ENCODE measurements at regions not wholly inside any gene's neighbourhood (a gene's known extent, or its start where the extent isn't known, plus 50 kb on each side); places are given as distances from the start of the nearest gene placed in this dataset.
"Not testable (repeated sequence)": the region's sequence is repeated elsewhere in the genome, so short reads cannot be mapped to it uniquely, and the experiment has no call there.

- peaks cover 0 to 11% (median 8%) of the 10 kb centered on the region in 3 donors for H3K36me3 ChIP-seq
- DNase-seq; H3K27me3 ChIP-seq; H3K4me3 ChIP-seq; intact Hi-C loops (cut with DNase I; ENCODE audit: low total_unique reads); H3K27ac ChIP-seq; H3K4me1 ChIP-seq: not testable (repeated sequence)
- H3K9me3 ChIP-seq = peaks cover 0 to 50% (median 7%) of the 10 kb centered on the region in 3 donors
Observed at GRCh38 chr19:34620134-34620533, 56.8 kb downstream of the SCGB2B2 start.

DNA sequence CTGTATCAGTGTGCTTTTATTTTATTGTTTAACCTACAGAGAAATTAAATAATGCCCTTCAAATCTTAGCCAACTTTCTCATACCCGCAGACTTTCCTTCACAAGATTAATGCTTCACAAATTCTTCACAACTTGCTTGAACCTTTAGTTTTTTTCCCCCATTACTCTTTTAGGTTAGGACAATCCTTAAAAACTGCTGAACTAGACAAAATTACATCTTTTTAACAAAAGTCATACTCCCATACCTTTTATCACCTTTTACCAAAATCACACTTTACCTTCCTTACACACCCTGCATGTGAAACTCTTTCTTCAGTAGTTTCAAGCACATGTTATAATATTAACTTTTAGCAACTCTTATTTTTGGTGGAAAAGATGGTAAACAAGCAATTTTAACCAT lies 58.5 kb downstream of the SCGB2B2 start:
- intact Hi-C loops (cut with DNase I; ENCODE audit: low total_unique reads) = no loop called here
- TF ChIP-seq, protein P1, sequence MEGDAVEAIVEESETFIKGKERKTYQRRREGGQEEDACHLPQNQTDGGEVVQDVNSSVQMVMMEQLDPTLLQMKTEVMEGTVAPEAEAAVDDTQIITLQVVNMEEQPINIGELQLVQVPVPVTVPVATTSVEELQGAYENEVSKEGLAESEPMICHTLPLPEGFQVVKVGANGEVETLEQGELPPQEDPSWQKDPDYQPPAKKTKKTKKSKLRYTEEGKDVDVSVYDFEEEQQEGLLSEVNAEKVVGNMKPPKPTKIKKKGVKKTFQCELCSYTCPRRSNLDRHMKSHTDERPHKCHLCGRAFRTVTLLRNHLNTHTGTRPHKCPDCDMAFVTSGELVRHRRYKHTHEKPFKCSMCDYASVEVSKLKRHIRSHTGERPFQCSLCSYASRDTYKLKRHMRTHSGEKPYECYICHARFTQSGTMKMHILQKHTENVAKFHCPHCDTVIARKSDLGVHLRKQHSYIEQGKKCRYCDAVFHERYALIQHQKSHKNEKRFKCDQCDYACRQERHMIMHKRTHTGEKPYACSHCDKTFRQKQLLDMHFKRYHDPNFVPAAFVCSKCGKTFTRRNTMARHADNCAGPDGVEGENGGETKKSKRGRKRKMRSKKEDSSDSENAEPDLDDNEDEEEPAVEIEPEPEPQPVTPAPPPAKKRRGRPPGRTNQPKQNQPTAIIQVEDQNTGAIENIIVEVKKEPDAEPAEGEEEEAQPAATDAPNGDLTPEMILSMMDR (IDR thresholded peaks at IDR 0.05) = no peak
- no peak overlapping the region for H3K4me3 ChIP-seq
- no peaks in the 10 kb centered on the region for H3K4me1 ChIP-seq
- no peak overlapping the region for H3K27ac ChIP-seq
- peaks cover 0 to 54% (median 0%) of the 10 kb centered on the region in 3 donors for H3K9me3 ChIP-seq
- DNase-seq = no peak
- H3K27me3 ChIP-seq = no peaks in the 10 kb centered on the region
- H3K36me3 ChIP-seq = peaks cover 0 to 17% (median 8%) of the 10 kb centered on the region in 3 donors

GRCh38 chr19:34617996-34618395 lies 59.0 kb downstream of the SCGB2B2 start:
- H3K27ac ChIP-seq; DNase-seq; H3K4me1 ChIP-seq; H3K27me3 ChIP-seq; H3K4me3 ChIP-seq; intact Hi-C loops (cut with DNase I; ENCODE audit: low total_unique reads): not testable (repeated sequence)
- H3K36me3 ChIP-seq = peaks cover 0 to 13% (median 8%) of the 10 kb centered on the region in 3 donors
- H3K9me3 ChIP-seq = peaks cover 0 to 55% (median 0%) of the 10 kb centered on the region in 3 donors

DNA sequence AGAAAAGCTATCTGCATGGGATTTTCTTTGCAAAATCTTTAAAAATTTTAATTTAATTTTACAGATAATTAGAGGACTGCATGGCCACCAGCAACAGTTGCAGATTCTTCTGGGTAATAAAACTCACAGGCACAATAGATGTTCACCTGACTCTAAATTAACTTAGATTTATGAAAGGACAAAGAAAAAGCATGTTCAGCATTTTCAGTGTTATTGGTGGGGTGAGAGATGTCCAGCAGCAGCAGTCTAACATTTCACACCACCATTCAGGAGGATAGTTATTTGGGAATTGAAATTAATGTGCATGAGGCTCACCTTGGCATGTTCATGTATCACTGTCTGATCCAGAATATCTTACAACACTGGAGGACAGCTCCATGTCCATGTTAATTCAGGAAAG lies 74.0 kb downstream of the SCGB2B2 start:
- TF ChIP-seq, protein P1 (IDR thresholded peaks at IDR 0.05) = no peak
- Histone ChIP-seq H3K27ac (no peak overlapping the region), H3K9me3 (peaks cover 0 to 47% (median 15%) of the 10 kb centered on the region in 3 donors)

GRCh38 chr19:34601071-34601470 lies 75.9 kb downstream of the SCGB2B2 start:
- H3K27me3 ChIP-seq = no peaks in the 10 kb centered on the region
- no peaks in the 10 kb centered on the region for H3K36me3 ChIP-seq
- H3K4me3 ChIP-seq = no peak overlapping the region
- no peaks in the 10 kb centered on the region for H3K4me1 ChIP-seq
- no peak for DNase-seq
- H3K9me3 ChIP-seq = peaks cover 0 to 35% (median 15%) of the 10 kb centered on the region in 3 donors
- intact Hi-C loops (cut with DNase I; ENCODE audit: low total_unique reads) = no loop called here
- TF ChIP-seq, protein P1 (IDR thresholded peaks at IDR 0.05) = no peak
- H3K27ac ChIP-seq = no peak overlapping the region

More for the DNA sequence above, 74.0 kb downstream of the SCGB2B2 start:
- Histone ChIP-seq H3K4me1 (no peaks in the 10 kb centered on the region), H3K36me3 (no peaks in the 10 kb centered on the region), H3K4me3 (no peak overlapping the region), H3K27me3 (no peaks in the 10 kb centered on the region)
- intact Hi-C loops (cut with DNase I; ENCODE audit: low total_unique reads) = no loop called here
- DNase-seq = no peak

GRCh38 chr19:34600366-34600765 lies 76.6 kb downstream of the SCGB2B2 start:
- Histone ChIP-seq H3K4me1 (no peaks in the 10 kb centered on the region), H3K9me3 (peaks cover 0 to 30% (median 13%) of the 10 kb centered on the region in 3 donors), H3K27me3 (no peaks in the 10 kb centered on the region), H3K27ac (no peak overlapping the region), H3K36me3 (no peaks in the 10 kb centered on the region), H3K4me3 (no peak overlapping the region)
- intact Hi-C loops (cut with DNase I; ENCODE audit: low total_unique reads) = no loop called here
- TF ChIP-seq, protein P1 (IDR thresholded peaks at IDR 0.05) = no peak
- DNase-seq = no peak

Measured in tibial artery (tissue), 4 donors.